ENCODE measurements at regions not wholly inside any gene's neighbourhood (a gene's known extent, or its start where the extent isn't known, plus 50 kb on each side); places are given as distances from the start of the nearest gene placed in this dataset.

DNA sequence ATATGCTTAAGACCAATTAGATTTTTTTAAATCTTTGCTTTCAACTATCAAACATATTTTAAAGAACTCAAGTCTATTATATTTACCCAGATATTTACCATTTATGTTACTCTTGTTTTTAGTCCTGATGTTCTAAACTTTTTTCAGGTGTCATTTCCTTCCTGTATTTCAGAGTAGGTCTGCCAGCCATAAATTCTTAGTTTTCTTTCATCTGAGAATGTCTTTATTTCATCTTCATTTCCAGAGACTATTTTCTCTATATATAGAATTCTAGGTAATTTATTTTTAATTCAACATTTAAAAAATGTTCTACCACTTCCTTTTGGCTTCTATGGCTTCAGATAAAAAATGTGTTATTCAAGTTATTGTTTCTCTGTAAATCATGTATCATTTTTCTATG lies 218.2 kb upstream of the AMIGO2 start:
- TF ChIP-seq, protein P1, sequence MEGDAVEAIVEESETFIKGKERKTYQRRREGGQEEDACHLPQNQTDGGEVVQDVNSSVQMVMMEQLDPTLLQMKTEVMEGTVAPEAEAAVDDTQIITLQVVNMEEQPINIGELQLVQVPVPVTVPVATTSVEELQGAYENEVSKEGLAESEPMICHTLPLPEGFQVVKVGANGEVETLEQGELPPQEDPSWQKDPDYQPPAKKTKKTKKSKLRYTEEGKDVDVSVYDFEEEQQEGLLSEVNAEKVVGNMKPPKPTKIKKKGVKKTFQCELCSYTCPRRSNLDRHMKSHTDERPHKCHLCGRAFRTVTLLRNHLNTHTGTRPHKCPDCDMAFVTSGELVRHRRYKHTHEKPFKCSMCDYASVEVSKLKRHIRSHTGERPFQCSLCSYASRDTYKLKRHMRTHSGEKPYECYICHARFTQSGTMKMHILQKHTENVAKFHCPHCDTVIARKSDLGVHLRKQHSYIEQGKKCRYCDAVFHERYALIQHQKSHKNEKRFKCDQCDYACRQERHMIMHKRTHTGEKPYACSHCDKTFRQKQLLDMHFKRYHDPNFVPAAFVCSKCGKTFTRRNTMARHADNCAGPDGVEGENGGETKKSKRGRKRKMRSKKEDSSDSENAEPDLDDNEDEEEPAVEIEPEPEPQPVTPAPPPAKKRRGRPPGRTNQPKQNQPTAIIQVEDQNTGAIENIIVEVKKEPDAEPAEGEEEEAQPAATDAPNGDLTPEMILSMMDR (IDR thresholded peaks at IDR 0.05; ENCODE audit: insufficient read depth, low read length, poor library complexity, severe bottlenecking) = no peak
- H3K27me3 ChIP-seq (ENCODE audit: control insufficient read depth, insufficient read depth, low read length) = no peaks in the 10 kb centered on the region
- no peaks in the 10 kb centered on the region for H3K36me3 ChIP-seq (ENCODE audit: control insufficient read depth, insufficient read depth, low read length)
- DNase-seq (ENCODE audit: low read depth) = no peak
- no peak overlapping the region for H3K4me3 ChIP-seq (ENCODE audit: low read depth, low read length)

DNA sequence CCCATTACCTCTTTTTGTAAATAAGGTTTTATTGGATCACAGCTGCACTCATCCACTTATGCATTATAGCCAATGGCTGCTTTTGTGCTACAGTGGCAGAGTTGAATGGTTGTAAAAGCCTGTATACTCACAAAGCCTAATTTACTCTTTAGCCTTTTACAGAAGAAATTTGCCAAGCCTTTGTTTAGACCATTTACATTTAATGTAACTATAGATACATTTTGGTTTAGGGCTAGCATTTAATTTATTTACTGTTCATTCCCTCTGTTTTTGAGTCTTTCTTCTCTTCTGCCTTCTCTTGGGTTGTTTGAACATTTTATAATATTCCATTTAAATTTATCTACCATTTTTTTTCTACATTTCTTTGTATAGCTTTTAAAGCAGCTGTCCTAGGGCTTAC lies 217.1 kb upstream of the AMIGO2 start:
- TF ChIP-seq, protein P1 (IDR thresholded peaks at IDR 0.05; ENCODE audit: insufficient read depth, low read length, poor library complexity, severe bottlenecking) = no peak
- H3K4me3 ChIP-seq (ENCODE audit: low read depth, low read length) = no peak overlapping the region

DNA sequence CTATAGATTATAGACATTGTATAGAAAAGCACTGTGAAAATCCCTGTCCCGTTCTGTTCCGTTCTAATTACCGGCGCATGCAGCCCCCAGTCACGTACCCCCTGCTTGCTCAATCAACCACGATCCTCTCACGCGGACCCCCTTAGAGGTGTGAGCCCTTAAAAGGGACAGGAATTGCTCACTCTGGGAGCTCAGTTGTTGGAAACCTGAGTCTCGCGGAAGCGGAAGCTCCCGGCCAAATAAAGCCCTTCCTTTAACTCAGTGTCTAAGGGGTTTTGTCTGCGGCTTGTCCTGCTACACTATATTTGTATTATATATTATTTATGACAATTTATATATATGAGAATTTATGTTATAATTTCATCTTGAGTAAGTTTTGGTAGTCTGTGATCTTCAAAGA lies 213.6 kb upstream of the AMIGO2 start:
- TF ChIP-seq, protein P1 (IDR thresholded peaks at IDR 0.05; ENCODE audit: insufficient read depth, low read length, poor library complexity, severe bottlenecking) = no peak
- Histone ChIP-seq H3K27me3 (ENCODE audit: control insufficient read depth, insufficient read depth, low read length) (no peaks in the 10 kb centered on the region), H3K4me3 (ENCODE audit: low read depth, low read length) (no peak overlapping the region), H3K36me3 (ENCODE audit: control insufficient read depth, insufficient read depth, low read length) (no peaks in the 10 kb centered on the region)
- DNase-seq (ENCODE audit: low read depth) = no peak

More for the DNA sequence above, 217.1 kb upstream of the AMIGO2 start:
- no peak for DNase-seq (ENCODE audit: low read depth)
- Histone ChIP-seq H3K36me3 (ENCODE audit: control insufficient read depth, insufficient read depth, low read length) (no peaks in the 10 kb centered on the region), H3K27me3 (ENCODE audit: control insufficient read depth, insufficient read depth, low read length) (no peaks in the 10 kb centered on the region)

DNA sequence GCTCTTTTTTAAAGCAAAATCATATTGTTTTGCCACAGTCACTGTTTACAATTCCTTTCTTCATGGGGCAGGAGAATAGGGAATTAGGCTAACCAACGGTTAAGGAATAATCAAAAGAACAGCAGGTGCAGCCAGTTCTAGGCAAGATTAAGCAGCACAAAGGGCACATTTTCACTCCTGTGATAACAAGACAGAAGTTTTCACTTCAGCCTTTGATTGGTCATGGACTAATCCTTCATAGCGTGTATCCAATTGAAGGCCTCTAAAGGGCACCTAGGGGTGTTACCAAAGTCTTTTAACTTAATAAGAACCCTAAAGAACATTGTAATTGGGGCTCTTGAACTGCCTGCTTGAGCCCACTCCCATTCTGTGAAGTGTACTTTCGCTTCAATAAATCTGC lies 206.9 kb upstream of the AMIGO2 start:
- H3K27me3 ChIP-seq (ENCODE audit: control insufficient read depth, insufficient read depth, low read length) = no peaks in the 10 kb centered on the region
- DNase-seq (ENCODE audit: low read depth) = no peak
- TF ChIP-seq, protein P1 (IDR thresholded peaks at IDR 0.05; ENCODE audit: insufficient read depth, low read length, poor library complexity, severe bottlenecking) = no peak
- H3K4me3 ChIP-seq (ENCODE audit: low read depth, low read length) = no peak overlapping the region
- no peaks in the 10 kb centered on the region for H3K36me3 ChIP-seq (ENCODE audit: control insufficient read depth, insufficient read depth, low read length)
